PC-3 (cell line): ENCODE measurements at regions not wholly inside any gene's neighbourhood (a gene's known extent, or its start where the extent isn't known, plus 50 kb on each side); places are given as distances from the start of the nearest gene placed in this dataset.

Source experiments
- ATAC-seq: fragments of 200-7000 bp; cut with Tn5 transposase; 2 replicates; pipeline ENCODE4 v1.9.1; 2020; ENCODE audit warnings: mild to moderate bottlenecking, moderate library complexity
- BruUV-seq: library from RNA; stranded (reverse); fragments of 400-500 nt; replicated peaks from 2 replicates; lab custom pipeline; 2021; lab: Mats Ljungman, UMichigan
- CTCF ChIA-PET: fragments of 300-600 bp; sonication (Branson Sonifier 250); formaldehyde crosslinking; loops from one replicate; lab custom pipeline; 2022; ENCODE audit warnings: antibody characterized with exemption; lab: Charles Lee
- POLR2A ChIA-PET: fragments of 300-600 bp; sonication (Branson Sonifier 250); formaldehyde crosslinking; loops from one replicate; lab custom pipeline; 2022; ENCODE audit warnings: antibody characterized with exemption; ENCODE audit not compliant: unreplicated experiment; lab: Charles Lee
- DNase-seq: peaks from one replicate; pipeline ENCODE4 v3.0.0-alpha.2; 2015
- H2AFZ ChIP-seq: fragments of 300-600 bp; sonication (generic); 2 replicates; pipeline ENCODE4 v1.6.0; 2016; ENCODE audit warnings: antibody characterized with exemption, low read length
- H3F3A ChIP-seq: fragments of 300-600 bp; sonication (generic); one replicate; pipeline ENCODE4 v1.6.0; 2017; ENCODE audit warnings: antibody characterized with exemption, low read length, control low read depth, mild to moderate bottlenecking; ENCODE audit not compliant: unreplicated experiment
- H3K27ac ChIP-seq: fragments of 300-600 bp; sonication (generic); 2 replicates; pipeline ENCODE4 v1.5.1; 2016; ENCODE audit warnings: mild to moderate bottlenecking, low read length
- H3K27me3 ChIP-seq: fragments of 300-600 bp; sonication (generic); 2 replicates; pipeline ENCODE4 v1.6.1; 2016; ENCODE audit warnings: low read length, mixed read lengths
- H3K36me3 ChIP-seq: fragments of 300-600 bp; sonication (generic); 2 replicates; pipeline ENCODE4 v1.6.1; 2016; ENCODE audit warnings: low read depth, mixed run types, low read length, mixed read lengths
- H3K4me1 ChIP-seq: fragments of 300-600 bp; sonication (generic); 2 replicates; pipeline ENCODE4 v1.5.1; 2016; ENCODE audit warnings: low read length; ENCODE audit not compliant: insufficient read depth
- H3K4me2 ChIP-seq: fragments of 300-600 bp; sonication (generic); 2 replicates; pipeline ENCODE4 v1.6.0; 2016; ENCODE audit warnings: low read length
- H3K4me3 ChIP-seq: fragments of 300-600 bp; sonication (generic); 2 replicates; pipeline ENCODE4 v1.5.1; 2016; ENCODE audit warnings: mild to moderate bottlenecking, low read length, mixed read lengths
- H3K79me2 ChIP-seq: fragments of 300-600 bp; sonication (generic); 2 replicates; pipeline ENCODE4 v1.6.1; 2017; ENCODE audit warnings: low read length, mixed read lengths
- H3K9ac ChIP-seq: fragments of 300-600 bp; sonication (generic); 2 replicates; pipeline ENCODE4 v1.6.0; 2016; ENCODE audit warnings: mild to moderate bottlenecking, low read length
- H3K9me2 ChIP-seq: fragments of 300-600 bp; sonication (generic); replicated peaks from 2 replicates; pipeline ENCODE4 v1.6.1; 2016; ENCODE audit warnings: mixed run types, low read length, mixed read lengths
- H3K9me3 ChIP-seq: fragments of 300-600 bp; sonication (generic); 2 replicates; pipeline ENCODE4 v1.6.1; 2016; ENCODE audit warnings: low read length, mixed read lengths
- H4K20me1 ChIP-seq: fragments of 300-600 bp; sonication (generic); 2 replicates; pipeline ENCODE4 v1.6.1; 2016; ENCODE audit warnings: low read length, mixed read lengths
- CTCF ChIP-seq: fragments of 300-600 bp; sonication (generic); conservative IDR thresholded peaks from 2 replicates; pipeline ENCODE4 v1.5.1; 2017; ENCODE audit warnings: antibody characterized with exemption, low read depth, mild to moderate bottlenecking, low read length
- EZH2 ChIP-seq: fragments of 300-600 bp; sonication (generic); IDR thresholded peaks from one replicate; pipeline ENCODE4 v1.6.1; 2017; ENCODE audit warnings: antibody characterized with exemption, mild to moderate bottlenecking, low read length; ENCODE audit not compliant: unreplicated experiment
- EZH2phosphoT487 ChIP-seq: fragments of 300-600 bp; sonication (generic); IDR thresholded peaks from 2 replicates; pipeline ENCODE4 v1.6.1; 2018; ENCODE audit warnings: mild to moderate bottlenecking, antibody characterized with exemption, low read length, borderline replicate concordance
- intact Hi-C: fragments of 100-400 bp; cut with micrococcal nuclease; formaldehyde crosslinking; loops from 2 replicates; pipeline ENCODE4 v1.9.0; 2023

GRCh38 chr5:130678637-130679036 is 486.4 kb downstream of the HINT1 start:
- H3F3A ChIP-seq: no peaks in the 10 kb centered on the region
- no peak overlapping the region for H3K9ac ChIP-seq
- no peaks in the 10 kb centered on the region for H3K9me2 ChIP-seq
- POLR2A ChIA-PET: no interaction called here
- intact Hi-C loops: loop anchor here (1.0 kb wide), 1 partner anchor 15 kb away; no protein-coding TSS in a partner anchor
- ATAC-seq: peak; percentile 95
- DNase-seq: peak; percentile 7
- H3K79me2 ChIP-seq: no peaks in the 10 kb centered on the region
- no peak overlapping the region for H3K4me3 ChIP-seq
- H3K27me3 ChIP-seq: no peaks in the 10 kb centered on the region
- peak overlapping the region; percentile 20; the same call in 1 of the 2 replicates for H3K27ac ChIP-seq
- TF ChIP-seq CTCF: no peak
- no peak for TF ChIP-seq EZH2
- H2AFZ ChIP-seq: no peak overlapping the region
- H3K36me3 ChIP-seq: no peaks in the 10 kb centered on the region
- H3K4me2 ChIP-seq: no peak overlapping the region
- BruUV-seq: no TSS peak
- no peaks in the 10 kb centered on the region for H3K9me3 ChIP-seq
- peaks cover 3% of the 10 kb centered on the region; the same call in 1 of the 2 replicates for H3K4me1 ChIP-seq
- H4K20me1 ChIP-seq: no peaks in the 10 kb centered on the region
- CTCF ChIA-PET: no interaction called here

- ATAC-seq (no peak), DNase-seq (no peak)
- no TSS peak for BruUV-seq
- Histone ChIP-seq H3K27me3 (no peaks in the 10 kb centered on the region), H3K9me2 (no peaks in the 10 kb centered on the region), H3K4me1 (no peaks in the 10 kb centered on the region), H3K9ac (no peak overlapping the region), H3K79me2 (no peaks in the 10 kb centered on the region), H3K36me3 (no peaks in the 10 kb centered on the region), H4K20me1 (no peaks in the 10 kb centered on the region), H3K4me3 (no peak overlapping the region), H3K9me3 (no peaks in the 10 kb centered on the region), H3F3A (no peaks in the 10 kb centered on the region), H3K27ac (no peak overlapping the region), H3K4me2 (no peak overlapping the region), H2AFZ (no peak overlapping the region)
- ChIA-PET CTCF (no interaction called here), POLR2A (no interaction called here)
- no peak for TF ChIP-seq EZH2
- no peak for TF ChIP-seq CTCF
- no peak for TF ChIP-seq EZH2phosphoT487
- intact Hi-C loops: no loop called here
Observed at GRCh38 chr5:130666462-130666861, 498.6 kb downstream of the HINT1 start.

- Histone ChIP-seq H3K9me2 (no peaks in the 10 kb centered on the region), H3F3A (no peaks in the 10 kb centered on the region), H3K4me1 (peaks cover 20% of the 10 kb centered on the region), H3K9ac (peak overlapping the region; percentile 61), H3K9me3 (no peaks in the 10 kb centered on the region), H3K4me2 (peak overlapping the region; percentile 59), H3K36me3 (no peaks in the 10 kb centered on the region), H3K79me2 (no peaks in the 10 kb centered on the region), H3K27me3 (no peaks in the 10 kb centered on the region), H4K20me1 (no peaks in the 10 kb centered on the region), H2AFZ (0 out of 2 replicates have a peak overlapping the region, but pooled peaks have one; percentile 8), H3K27ac (peak overlapping the region; percentile 79), H3K4me3 (no peak overlapping the region)
- peak; percentile 94 for DNase-seq
- peak; percentile 97 for ATAC-seq
- POLR2A ChIA-PET: interaction anchor here (0.6 to 1.0 kb wide), 2 partner anchors 41 to 58 kb away, joined by 3 to 5 read pairs; no protein-coding TSS in a partner anchor
- no peak for TF ChIP-seq EZH2
- no peak for TF ChIP-seq CTCF
- TF ChIP-seq EZH2phosphoT487: no peak
- CTCF ChIA-PET: no interaction called here
- no TSS peak for BruUV-seq
- intact Hi-C loops: loop anchor here (5.0 to 10.0 kb wide), 4 partner anchors 60 to 545 kb away; no protein-coding TSS in a partner anchor
Observed at GRCh38 chr5:130652176-130652575, 512.9 kb downstream of the HINT1 start.
